Testis (tissue), 2 donors: ENCODE measurements at regions not wholly inside any gene's neighbourhood (a gene's known extent, or its start where the extent isn't known, plus 50 kb on each side); places are given as distances from the start of the nearest gene placed in this dataset.

Source experiments
- POLR2A ChIP-seq: fragments of 450-650 bp; IDR thresholded peaks from one replicate; pipeline ENCODE4 v1.6.1; 2017; ENCODE audit warnings: antibody characterized with exemption, mild to moderate bottlenecking, moderate library complexity
- TF ChIP-seq, protein P1 (sequence below), 3 experiments: fragments of 450-650 bp in 2 of 3; fragments of 200-600 bp in 1 of 3; sonication (generic) in 1 of 3; IDR thresholded peaks; one replicate each; pipeline ENCODE4 v1.5.1; 2016 to 2019; ENCODE audit warnings: antibody characterized with exemption in 3 of 3, mild to moderate bottlenecking in 2 of 3, moderate library complexity in 1 of 3

DNA sequence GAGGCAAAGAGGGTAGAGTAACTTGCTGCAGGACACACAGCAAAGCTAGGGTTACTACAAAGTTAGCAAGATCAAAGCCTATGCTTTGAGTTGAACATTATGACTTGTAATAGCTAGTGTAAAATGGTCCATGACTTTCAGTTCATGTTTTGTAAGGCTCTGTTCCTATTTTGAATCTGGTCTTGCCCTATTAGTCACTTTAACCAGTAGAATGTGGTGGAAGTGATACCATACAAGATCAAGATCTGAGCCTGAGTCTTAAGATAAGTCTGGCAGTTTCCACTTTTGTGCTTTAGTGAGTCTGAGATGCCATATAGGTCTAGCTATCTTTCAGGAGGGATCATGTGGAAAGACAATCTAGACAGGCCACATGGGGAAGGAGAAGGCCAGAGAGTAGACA is 282.1 kb upstream of the BRINP3 start:
- TF ChIP-seq, protein P1, sequence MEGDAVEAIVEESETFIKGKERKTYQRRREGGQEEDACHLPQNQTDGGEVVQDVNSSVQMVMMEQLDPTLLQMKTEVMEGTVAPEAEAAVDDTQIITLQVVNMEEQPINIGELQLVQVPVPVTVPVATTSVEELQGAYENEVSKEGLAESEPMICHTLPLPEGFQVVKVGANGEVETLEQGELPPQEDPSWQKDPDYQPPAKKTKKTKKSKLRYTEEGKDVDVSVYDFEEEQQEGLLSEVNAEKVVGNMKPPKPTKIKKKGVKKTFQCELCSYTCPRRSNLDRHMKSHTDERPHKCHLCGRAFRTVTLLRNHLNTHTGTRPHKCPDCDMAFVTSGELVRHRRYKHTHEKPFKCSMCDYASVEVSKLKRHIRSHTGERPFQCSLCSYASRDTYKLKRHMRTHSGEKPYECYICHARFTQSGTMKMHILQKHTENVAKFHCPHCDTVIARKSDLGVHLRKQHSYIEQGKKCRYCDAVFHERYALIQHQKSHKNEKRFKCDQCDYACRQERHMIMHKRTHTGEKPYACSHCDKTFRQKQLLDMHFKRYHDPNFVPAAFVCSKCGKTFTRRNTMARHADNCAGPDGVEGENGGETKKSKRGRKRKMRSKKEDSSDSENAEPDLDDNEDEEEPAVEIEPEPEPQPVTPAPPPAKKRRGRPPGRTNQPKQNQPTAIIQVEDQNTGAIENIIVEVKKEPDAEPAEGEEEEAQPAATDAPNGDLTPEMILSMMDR (IDR thresholded peaks at IDR 0.05): no peak
- no peak for TF ChIP-seq POLR2A
